ENCODE measurements at regions not wholly inside any gene's neighbourhood (a gene's known extent, or its start where the extent isn't known, plus 50 kb on each side); places are given as distances from the start of the nearest gene placed in this dataset.

DNA sequence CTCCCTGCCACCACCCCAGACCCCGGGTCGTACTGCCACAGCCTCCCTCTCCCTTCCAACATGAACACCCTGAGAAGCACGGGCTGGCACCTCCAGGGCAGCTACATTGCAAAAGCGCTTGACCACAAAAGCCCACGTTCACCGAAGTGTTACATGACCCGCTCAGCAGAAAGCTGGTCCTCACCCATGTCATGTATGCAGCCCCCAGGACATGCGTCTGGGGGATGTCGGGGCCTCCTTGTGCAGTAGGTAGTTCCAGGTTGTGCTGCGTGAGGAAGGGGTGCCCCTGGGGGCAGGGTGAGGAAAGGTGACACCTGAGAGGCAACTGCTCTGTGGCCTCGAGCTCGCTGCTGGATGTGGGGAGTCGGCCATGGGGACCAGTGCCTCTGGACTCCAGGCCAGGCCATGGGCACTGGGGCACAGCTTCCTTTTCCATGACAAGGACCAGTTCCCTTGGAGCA lies 102.0 kb upstream of the C1orf174 start:
- Histone ChIP-seq H4K20me1 (ENCODE audit: insufficient read depth, low read length) (no peaks in the 10 kb centered on the region), H3K27ac (ENCODE audit: insufficient read depth, low read length) (no peak overlapping the region), H3K18ac (ENCODE audit: low read depth, low read length) (no peak overlapping the region), H2BK120ac (ENCODE audit: low read depth, low read length) (no peak overlapping the region), H3K56ac (ENCODE audit: extremely low read depth, insufficient read depth, low read length) (no peak overlapping the region), H2AFZ (replicated peaks; ENCODE audit: low read length, poor library complexity) (no peak overlapping the region), H2BK20ac (ENCODE audit: low read depth, low read length) (no peak overlapping the region), H3K79me1 (ENCODE audit: low read depth in 1 of 2, low read length in 2 of 2) (no peaks in the 10 kb centered on the region), H3K4me1 (ENCODE audit: control insufficient read depth, insufficient read depth, low read length) (no peaks in the 10 kb centered on the region), H3K27me3 (ENCODE audit: control insufficient read depth, insufficient read depth, low read length) (no peaks in the 10 kb centered on the region), H4K8ac (ENCODE audit: low read depth in 2 of 2, low read length in 2 of 2) (no peak overlapping the region), H3K4me2 (ENCODE audit: low read depth, low read length) (no peak overlapping the region), H3K4me3 (ENCODE audit: insufficient read depth, low read depth, low read length) (no peak overlapping the region), H3K9me1 (ENCODE audit: insufficient read depth, low read length) (no peaks in the 10 kb centered on the region), H3K23ac (ENCODE audit: low read depth, low read length) (no peak overlapping the region), H3K14ac (replicated peaks; ENCODE audit: low read depth, low read length) (no peak overlapping the region), H2AK9ac (replicated peaks; ENCODE audit: low read depth, low read length, poor library complexity) (no peak overlapping the region), H2BK15ac (ENCODE audit: low read depth, low read length) (no peak overlapping the region), H4K5ac (ENCODE audit: low read depth, low read length) (no peak overlapping the region), H3K9me3 (ENCODE audit: control insufficient read depth, insufficient read depth, low read length) (peaks cover 57% of the 10 kb centered on the region), H2BK5ac (ENCODE audit: low read depth, low read length, poor library complexity, severe bottlenecking) (no peak overlapping the region), H4K91ac (ENCODE audit: insufficient read depth, low read depth, low read length) (no peak overlapping the region), H3K36me3 (ENCODE audit: control insufficient read depth, insufficient read depth, low read length) (no peaks in the 10 kb centered on the region), H3K4ac (ENCODE audit: low read depth, low read length) (no peak overlapping the region), H2AK5ac (ENCODE audit: low read depth, low read length) (no peak overlapping the region), H3K9ac (ENCODE audit: low read depth, low read length) (no peak overlapping the region)
- intact Hi-C loops (cut with micrococcal nuclease): no loop called here
- 37% methylated on average over 6 of the region's 13 CpGs; no CpG with 5 or more reads in 1 of the 2 experiments for WGBS, 2 experiments (ENCODE audit: extremely low coverage in 2 of 2, insufficient read length in 1 of 2)
- in situ Hi-C loops (cut with MboI; ENCODE audit: low sequenced_read_pairs): no loop called here
- POLR2A ChIA-PET (ENCODE audit: unreplicated experiment): no interaction called here
- dilution Hi-C loops (cut with HindIII; ENCODE audit: low sequenced_read_pairs, unreplicated experiment): no loop called here
- DNase-seq: no peak
- ATAC-seq (ENCODE audit: low read depth): no peak
- no TSS peak for BruUV-seq (replicated peaks)
- TF ChIP-seq CHD1 (IDR thresholded peaks at IDR 0.05; ENCODE audit: low read depth, low read length) (no peak), RFX5 (IDR thresholded peaks at IDR 0.05; ENCODE audit: low read depth, low read length) (no peak), SMC3 (IDR thresholded peaks at IDR 0.05; ENCODE audit: low read depth, low read length) (no peak), BHLHE40 (IDR thresholded peaks at IDR 0.05; ENCODE audit: low read depth, low read length) (no peak), FOS (IDR thresholded peaks at IDR 0.05; ENCODE audit: low read depth, low read length) (no peak), NFE2L2 (IDR thresholded peaks at IDR 0.05; ENCODE audit: low read depth, low read length) (no peak), MAZ (IDR thresholded peaks at IDR 0.05; ENCODE audit: borderline replicate concordance, low read depth, low read length) (no peak)
- TF ChIP-seq, protein P1, sequence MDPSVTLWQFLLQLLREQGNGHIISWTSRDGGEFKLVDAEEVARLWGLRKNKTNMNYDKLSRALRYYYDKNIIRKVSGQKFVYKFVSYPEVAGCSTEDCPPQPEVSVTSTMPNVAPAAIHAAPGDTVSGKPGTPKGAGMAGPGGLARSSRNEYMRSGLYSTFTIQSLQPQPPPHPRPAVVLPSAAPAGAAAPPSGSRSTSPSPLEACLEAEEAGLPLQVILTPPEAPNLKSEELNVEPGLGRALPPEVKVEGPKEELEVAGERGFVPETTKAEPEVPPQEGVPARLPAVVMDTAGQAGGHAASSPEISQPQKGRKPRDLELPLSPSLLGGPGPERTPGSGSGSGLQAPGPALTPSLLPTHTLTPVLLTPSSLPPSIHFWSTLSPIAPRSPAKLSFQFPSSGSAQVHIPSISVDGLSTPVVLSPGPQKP (IDR thresholded peaks at IDR 0.05; ENCODE audit: borderline replicate concordance, low read depth, low read length): no peak
- CTCF ChIA-PET: no interaction called here
